ENCODE measurements at regions not wholly inside any gene's neighbourhood (a gene's known extent, or its start where the extent isn't known, plus 50 kb on each side); places are given as distances from the start of the nearest gene placed in this dataset.
"Not testable (repeated sequence)": the region's sequence is repeated elsewhere in the genome, so short reads cannot be mapped to it uniquely, and the experiment has no call there.

DNA sequence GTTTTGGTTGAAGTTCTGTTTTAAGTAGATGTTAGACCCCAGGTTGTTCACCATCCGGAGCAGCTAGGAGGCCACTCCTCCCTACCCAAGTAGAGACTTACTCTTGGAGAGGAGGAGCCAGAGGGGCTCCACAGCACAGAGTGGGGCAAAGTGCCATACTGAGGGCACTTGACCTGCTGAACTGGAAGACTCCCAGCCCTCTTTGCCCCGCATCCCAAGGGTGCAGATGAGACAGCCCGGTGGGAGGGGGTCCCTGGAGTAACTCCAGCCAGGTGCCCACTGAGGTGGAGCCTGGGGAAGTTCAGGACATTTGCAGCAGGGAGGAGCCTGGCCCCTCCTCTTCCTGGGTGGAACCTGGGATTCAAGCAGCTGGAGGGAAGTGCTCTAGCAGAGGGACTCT is 102.1 kb upstream of the GPR6 start:
- DNase-seq: no peak

DNA sequence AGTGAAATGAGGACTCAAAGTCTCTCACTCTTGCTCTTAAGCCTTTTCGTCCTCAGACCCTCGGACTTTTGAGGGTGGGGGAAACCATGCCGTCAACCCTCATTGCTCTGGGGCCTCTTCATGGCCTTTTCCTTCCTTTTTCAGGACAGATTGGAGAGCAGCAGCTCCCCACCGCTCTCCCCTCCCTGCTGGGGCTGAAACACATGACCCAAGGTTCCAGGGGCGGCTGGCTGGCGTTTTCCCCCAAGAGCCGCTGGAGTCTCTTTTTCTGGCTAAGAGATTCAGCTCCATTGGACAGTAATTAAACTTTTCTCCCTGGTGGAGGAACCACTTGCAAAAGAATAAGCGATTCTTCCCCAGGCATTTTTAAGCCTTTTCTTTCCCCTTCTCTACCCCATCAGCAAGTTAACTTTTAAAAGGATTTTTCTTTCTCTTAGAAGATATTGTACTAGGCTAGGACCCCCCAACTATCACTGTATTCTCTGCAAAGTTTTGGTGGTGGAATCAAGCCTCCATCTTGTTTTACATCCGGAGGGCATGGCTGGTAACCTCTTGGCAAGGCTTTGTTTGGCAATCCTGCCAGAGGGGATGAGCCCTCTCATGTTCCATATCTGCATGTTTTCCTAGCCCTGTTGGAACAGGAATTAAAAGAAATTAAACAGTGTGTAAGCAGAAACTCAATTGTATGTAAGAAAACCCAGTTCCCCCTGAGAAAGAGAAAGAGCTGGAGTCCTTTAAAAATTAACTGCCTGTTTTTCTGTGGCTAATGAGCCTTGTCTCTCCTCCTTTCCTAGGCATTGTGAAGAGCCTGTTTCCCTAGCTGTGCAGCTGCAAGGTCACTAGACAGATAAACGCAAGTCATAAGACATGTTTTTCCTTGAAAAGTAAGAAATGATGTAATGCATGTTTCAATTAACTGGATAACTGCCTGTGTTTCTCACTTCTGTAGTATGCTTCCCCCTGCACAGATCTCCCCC is 100.8 kb upstream of the GPR6 start:
- DNase-seq: no peak

- DNase-seq: not testable (repeated sequence)
Measured at GRCh38 chr6:109878005-109878690, 100.0 kb upstream of the GPR6 start.

DNA sequence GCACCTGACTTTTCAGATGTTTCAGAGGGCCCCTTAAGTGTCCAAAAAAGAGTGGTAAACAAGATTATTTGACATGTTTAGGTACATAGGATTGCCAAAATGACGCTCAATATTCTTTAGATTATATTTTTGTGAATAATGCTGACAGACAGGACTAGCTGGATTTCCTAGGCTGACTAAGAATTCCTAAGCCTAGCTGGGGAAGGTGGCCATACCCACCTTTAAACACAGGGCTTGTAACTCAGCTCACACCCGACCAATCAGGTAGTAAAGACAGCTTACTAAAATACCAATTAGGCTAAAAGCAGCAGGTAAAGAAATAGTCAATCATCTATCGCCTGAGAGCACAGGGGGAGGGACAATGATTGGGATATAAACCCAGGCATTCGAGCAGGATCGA is 99.0 kb upstream of the GPR6 start:
- DNase-seq: not testable (repeated sequence)

GRCh38 chr6:109879521-109879920 is 98.6 kb upstream of the GPR6 start:
- DNase-seq: no peak

DNA sequence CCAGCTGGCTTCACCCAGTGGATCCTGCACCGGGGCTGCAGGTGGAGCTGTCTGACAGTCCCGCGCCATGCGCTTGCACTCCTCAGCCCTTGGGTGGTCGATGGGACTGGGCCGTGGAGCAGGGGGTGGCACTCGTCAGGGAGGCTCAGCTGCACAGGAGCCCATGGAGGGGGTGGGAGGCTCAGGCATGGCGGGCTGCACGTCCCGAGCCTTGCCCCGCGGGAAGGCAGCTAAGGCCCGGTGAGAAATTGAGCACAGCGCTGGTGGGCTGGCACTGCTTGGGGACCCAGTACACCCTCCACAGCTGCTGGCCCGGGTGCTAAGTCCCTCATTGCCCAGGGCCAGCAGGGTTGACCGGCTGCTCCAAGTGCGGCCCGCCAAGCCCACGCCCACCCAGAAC is 97.0 kb upstream of the GPR6 start:
- not testable (repeated sequence) for DNase-seq

- DNase-seq: not testable (repeated sequence)
Measured at GRCh38 chr6:109881953-109882490, 96.1 kb upstream of the GPR6 start.

- peak; percentile 12 for DNase-seq
Measured at GRCh38 chr6:109891924-109892323, 86.2 kb upstream of the GPR6 start.

DNA sequence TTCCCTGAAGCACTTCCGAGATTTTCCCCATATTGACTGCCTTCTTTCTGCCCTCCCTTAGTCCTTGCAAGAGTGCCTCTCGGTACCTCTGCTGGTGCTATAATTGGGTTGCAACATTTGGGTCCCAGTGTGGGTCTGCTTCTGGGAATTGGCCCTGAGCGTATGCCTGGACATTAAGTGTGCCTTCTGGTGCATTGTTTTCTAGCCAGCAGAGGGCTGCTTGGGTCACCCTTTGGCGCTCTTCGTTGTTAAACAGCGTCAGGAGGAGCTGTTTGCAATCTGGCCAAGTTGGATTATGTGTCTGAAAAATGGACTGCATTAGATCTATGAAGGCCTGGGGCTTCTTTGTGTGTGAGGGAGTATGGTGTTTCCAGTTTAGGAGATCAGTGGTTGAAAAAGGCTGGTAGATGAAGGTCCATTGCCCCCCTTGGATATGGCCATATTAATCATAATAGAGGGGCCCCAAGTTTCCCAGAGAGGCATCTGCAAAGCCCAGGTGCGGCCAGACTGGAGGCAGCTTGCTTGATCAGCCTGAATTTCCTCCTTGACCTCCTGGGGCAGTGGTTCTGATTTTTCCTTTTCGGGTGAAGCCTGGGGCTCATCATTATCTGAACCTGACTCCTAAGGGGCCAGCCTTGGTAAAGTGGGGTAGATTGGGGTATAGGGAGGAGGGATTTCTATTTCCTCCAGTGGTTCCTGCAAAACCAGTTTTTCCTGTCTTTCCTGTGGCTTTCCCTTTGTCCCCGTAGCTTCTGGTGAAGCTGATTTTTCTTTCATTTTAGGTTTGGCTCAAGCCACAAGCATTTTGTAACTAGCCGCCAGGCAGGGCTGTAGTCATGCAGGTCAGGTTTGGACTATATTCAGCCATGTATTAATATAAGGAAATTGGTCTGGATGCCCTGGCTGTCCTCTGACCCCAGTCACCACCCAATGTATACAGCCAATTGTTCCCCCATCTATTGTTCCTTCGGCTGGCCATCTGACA is 85.4 kb upstream of the GPR6 start:
- DNase-seq: no peak

DNA sequence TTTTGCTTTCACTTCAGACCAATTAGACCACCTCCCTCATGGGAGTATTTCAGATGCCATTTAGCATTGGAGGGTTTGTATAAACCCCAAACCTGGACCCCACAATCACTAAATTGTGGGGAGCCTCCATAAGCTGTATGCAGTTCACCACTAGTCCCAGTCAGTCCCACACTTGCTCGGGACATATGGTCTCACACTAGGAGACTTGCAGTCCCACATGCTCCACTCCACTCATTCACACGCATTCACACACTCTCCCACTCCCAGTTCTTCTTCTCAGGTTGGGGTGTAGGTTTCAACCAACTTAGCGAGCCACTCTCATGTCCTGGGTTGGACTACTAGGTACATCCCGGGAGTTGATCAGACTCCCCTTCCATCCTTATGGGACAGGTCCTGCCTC is 84.5 kb upstream of the GPR6 start:
- DNase-seq: no peak

DNA sequence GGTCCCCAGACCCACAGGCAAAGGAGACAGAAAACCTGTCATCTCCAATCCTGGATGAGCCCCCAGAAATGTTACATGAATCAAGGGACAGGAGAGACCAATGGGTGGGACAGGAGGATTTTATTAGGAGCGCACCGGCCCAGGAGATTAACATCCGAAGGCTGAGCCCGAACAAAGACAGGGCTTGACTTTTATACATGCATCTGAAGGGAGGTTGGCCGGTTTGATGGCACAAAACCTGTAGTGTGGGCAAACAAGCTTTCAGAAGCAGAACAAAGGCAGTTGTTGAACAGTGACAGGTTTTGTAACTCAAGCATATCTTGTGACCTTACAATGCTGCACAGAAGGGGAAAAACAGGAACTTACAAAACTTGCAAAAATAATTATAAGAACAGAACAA is 83.9 kb upstream of the GPR6 start:
- DNase-seq: no peak

- no peak for DNase-seq
Measured at GRCh38 chr6:109896341-109896740, 81.8 kb upstream of the GPR6 start.

DNA sequence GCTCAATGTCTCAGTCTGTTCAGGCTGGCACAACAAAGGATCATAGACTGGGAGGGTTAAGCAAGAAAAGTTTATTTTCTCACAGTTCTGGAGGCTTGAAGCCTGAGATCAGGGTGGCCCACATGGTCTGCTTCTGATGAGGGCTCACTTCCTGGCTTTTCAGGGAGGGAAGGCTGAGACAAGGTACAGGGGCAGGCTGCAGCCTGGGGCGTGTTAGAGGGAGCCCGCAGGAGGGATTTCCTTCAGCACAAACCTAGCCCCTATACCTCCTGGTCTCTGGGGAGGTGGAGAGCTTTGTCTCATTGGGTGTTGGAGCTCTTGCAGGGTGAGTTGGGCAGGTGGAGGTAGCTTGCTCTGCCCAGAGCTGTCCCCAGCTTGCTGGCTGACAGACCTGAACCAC is 81.1 kb upstream of the GPR6 start:
- no peak for DNase-seq

DNA sequence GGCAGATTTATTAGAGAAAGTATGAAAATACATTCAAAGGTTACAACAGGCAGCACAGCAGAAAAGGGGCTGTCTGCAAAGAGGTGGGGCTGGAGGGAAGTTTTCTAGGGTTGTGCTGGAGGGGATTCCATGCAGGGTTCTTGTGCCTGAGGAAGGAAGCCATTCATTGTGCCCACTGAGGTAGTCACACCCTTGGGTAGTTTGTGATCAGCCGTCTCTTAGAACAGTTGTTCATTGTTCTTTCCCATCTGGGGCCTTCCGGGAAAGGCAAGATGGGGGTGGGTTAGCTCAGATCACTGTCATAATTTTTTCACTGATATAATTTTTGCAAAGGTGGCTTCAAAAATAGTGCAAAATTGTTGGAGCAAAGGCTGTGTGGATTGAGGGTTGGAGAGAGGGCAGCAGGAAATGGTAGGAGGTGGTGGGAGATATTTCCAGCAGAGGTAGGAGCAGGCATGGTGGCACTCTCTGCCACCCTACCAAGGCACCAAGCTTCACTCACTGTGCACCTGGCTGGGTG is 80.5 kb upstream of the GPR6 start:
- no peak for DNase-seq

GRCh38 chr6:109901976-109902375 is 76.1 kb upstream of the GPR6 start:
- no peak for DNase-seq

- DNase-seq: no peak
Measured at GRCh38 chr6:109902870-109903269, 75.2 kb upstream of the GPR6 start.

GRCh38 chr6:109910571-109910970 is 67.5 kb upstream of the GPR6 start:
- DNase-seq: no peak

GRCh38 chr6:109912118-109912517 is 66.0 kb upstream of the GPR6 start:
- no peak for DNase-seq

DNA sequence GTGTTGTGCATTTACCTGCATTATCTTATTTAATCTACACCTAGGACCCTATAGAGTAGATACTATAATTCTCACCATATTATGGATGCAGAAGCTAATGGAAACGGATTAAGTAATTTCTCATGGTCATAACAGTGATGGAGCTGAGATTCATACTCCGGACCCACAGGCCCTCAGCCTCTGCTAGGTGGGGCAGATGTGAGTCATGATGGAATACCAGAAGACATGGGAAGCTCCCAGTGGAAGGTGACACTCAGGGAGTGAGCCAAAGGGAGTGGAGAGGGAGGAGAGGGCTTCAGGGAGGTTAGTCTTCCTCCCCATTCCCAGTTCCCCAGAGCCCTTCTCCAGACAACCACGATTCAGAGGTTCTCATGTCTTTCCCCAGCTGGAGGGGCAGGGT is 65.2 kb upstream of the GPR6 start:
- DNase-seq: no peak

DNA sequence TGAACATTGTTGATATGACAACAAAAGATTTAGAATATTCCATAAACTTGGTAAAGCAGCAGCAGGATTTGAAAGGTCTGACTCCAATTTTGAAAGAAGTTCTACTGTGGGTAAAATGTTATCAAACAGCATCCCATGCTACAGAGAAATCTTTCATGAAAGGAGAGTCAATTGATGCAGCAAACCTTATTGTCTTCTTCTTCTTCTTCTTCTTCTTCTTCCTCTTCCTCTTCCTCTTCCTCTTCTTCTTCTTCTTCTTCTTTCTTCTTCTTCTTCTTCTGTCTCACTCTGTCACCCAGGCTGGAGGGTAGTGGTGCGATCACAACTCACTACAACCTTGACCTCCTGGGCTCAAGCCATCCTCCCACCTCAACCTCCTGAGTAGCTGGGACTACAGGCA is 62.4 kb upstream of the GPR6 start:
- DNase-seq: not testable (repeated sequence)

- no peak for DNase-seq
Measured at GRCh38 chr6:109916759-109917158, 61.4 kb upstream of the GPR6 start.

DNA sequence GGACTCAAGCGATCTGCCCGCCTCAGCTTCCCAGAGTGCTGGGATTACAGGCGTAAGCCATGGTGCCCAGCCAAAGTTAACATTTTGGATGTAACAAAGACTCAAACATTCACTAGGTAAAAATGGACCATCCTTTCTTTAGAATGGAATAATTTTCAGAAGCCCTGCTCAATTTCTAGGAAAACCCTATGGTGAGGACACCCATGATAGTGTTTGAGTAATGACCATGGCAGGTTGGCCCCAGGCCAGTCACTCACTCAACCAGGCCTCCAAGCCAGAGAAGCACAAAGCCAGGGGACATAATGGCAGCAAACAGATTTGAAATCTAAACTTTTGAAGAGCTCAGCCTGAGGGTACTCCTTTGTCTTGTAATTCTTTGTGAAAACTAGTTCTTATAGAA is 59.9 kb upstream of the GPR6 start:
- DNase-seq: no peak
